NCI-H226 (cell line): ENCODE measurements at regions not wholly inside any gene's neighbourhood (a gene's known extent, or its start where the extent isn't known, plus 50 kb on each side); places are given as distances from the start of the nearest gene placed in this dataset.

Experiments used
- DNase-seq: peaks from one replicate; pipeline ENCODE4 v3.0.0-alpha.2; 2015

GRCh38 chr12:125228519-125229260 lies 163.5 kb downstream of the AACS start:
- no peak for DNase-seq

GRCh38 chr12:125229878-125230530 lies 164.8 kb downstream of the AACS start:
- no peak for DNase-seq

DNA sequence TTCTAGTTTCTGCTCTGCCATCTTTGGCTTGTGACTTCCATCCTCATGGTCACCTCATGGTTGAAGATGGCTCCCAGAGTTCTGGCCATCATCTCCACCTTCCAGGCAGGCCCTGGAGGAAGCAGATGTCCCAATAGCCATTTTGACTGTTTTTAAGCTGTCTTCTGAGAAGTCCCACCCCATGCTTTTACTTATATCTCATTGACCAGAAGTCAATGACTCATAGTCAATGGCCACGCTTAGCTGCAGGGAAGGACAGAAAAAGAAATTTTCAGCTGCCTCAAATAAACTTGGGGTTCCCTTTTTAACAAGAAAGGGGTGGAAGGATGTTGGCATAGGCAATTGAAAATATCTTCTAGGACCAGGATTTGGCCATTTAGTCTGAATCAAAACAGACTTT lies 168.1 kb downstream of the AACS start:
- no peak for DNase-seq

DNA sequence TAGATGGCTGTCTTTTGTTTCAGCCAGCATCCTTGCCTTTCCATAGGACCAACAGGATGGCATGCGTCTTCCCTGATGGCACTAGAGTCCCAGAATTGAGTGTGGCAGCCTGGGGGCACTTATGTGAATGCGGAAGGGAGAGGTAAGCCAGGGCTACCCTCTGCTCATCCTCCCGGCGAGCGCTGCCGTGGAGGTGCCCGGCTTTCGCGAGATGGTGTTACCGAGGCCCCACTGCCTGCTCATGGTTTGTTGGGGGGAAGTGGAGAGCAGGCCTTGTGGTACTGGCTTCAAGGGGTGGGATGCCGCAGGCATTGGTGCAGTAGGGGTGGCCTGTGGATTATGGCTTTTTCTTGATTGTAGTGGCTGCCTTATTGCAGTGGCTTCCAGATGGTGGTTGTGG lies 174.3 kb downstream of the AACS start:
- no peak for DNase-seq

DNA sequence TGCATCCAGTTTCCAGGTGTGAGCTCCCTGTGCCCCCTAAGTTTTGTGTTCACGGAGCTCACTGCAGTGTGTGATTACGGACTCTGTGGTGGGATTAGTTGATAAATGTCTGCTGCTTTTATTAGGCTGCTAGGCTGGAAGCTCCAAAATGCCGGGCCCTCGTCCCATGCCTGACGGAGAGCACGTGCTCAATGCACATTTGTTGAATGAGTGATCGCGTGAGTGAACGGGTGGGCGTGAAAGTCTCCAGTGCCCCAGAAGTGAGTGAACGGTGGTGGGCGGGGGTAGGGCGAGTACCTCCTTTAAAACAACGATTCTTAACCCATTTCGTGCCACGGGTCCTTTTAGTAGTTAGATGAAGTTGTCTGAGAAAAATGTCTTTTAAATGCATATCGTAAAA lies 175.5 kb downstream of the AACS start:
- DNase-seq = no peak

DNA sequence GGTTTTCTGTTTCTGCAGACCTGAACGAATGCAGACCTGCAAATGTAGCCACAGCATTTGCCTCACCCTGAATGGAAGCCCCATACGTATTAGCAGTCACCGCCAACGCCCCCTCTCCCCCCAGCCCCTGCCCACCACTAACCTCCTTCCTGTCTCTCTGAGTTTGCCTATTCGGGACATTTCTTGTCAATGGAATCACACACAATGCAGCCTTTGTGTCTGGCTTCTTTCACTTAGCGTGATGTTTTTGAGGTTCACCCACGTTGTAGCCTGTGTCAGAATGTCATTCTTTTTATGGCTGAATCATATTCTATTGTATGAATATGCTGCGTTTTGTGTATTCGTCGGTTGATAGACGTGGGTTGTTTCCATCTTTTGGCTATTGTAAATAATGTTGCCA lies 178.6 kb downstream of the AACS start:
- no peak for DNase-seq

- DNase-seq = no peak
Measured at GRCh38 chr12:125244338-125244737, 179.1 kb downstream of the AACS start.

- DNase-seq = no peak
Measured at GRCh38 chr12:125245581-125246557, 180.6 kb downstream of the AACS start.

DNA sequence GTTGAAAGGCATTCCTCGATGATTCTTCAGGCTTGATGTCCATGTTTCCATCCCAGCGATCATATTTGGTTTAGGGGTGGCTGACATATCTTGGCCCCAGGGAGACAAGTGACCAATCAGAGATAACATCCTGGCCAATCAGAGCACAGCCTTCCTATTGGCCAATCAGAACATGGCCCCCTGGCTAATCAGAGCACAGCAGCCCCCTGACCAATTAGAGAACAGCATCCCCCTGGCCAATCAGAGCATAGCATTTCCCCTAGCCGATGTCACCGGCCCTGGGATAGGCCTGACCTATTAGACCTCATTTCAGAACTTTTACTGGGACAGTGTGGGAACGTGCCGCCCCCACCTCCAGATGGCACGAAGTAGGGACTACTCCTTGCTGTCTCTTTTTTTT lies 182.2 kb downstream of the AACS start:
- DNase-seq = no peak

GRCh38 chr12:125249066-125249824 lies 184.0 kb downstream of the AACS start:
- no peak for DNase-seq

DNA sequence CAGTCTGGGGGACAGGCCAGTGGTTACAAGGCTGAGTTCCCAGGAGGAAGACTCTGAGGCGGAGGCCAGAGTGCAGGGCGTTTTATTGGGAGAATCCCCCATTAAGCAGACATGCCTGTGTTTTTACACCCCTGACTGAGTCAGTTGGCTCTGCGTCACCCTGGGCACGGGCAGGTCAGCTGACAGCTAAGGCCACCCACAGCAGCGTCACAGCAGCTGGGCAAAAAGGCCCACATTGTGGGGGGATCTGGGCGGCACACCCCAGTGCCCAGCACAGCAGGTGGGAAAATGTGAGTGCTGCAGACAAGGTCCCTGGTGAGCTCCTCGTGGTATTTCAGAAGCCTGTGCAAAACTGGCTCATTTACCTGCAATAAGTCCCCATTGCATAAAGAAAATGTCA lies 184.7 kb downstream of the AACS start:
- no peak for DNase-seq

DNA sequence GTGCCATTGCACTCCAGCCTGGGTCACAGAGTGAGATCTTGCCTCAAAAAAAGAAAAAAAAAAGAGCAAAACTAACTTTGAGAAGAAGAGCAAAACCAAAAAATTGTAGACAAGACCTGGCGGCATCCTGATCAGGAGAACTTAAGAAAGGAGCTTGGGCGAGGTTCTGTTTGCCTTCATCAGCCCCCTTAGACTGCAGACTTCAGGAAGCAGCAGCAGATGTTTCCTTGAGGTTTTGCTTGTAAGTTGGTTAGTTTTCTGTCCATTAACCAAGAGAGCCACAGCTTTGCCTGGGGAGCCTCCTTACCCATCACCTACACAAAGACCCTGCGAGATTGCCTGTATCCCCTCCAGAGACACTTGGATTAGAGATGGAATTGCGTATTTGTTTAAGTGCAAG lies 189.0 kb downstream of the AACS start:
- no peak for DNase-seq

GRCh38 chr12:125254856-125255255 lies 189.6 kb downstream of the AACS start:
- DNase-seq = no peak

GRCh38 chr12:125255935-125256633 lies 190.8 kb downstream of the AACS start:
- no peak for DNase-seq

- DNase-seq = no peak
Measured at GRCh38 chr12:125256634-125256936, 191.3 kb downstream of the AACS start.

DNA sequence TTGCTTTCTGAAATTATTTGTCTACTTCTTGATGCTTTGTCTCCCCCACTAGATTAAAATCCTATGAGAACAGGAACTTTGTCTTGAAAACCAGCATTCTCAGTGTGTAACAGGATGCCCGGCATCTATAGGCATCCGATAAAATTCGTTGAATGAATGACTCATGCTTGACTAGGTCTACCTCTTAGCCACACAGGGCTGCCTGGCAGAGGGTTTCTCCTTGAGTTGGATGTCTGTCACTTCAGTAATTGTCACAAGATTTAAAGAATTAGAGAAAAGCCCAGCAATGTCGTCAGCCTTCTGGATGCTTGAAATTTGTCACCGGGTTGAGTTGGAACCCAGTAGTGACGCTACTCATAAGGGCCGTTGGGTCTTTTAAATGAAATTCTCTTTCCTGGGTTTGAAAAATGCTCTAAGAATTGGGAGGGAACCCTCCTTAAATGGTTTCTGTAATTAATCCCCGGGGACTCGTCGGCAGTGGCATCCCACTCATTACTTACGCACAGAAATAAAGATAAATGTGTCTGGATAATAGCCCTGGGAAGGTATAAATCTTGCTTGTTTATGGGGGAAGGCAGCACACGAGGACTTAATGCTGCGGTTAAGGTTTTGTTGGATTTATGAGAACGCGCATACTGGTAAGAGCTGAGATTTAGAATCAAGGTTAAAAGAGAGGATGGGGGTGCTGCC lies 194.1 kb downstream of the AACS start:
- DNase-seq = no peak

GRCh38 chr12:125262851-125263250 lies 197.6 kb downstream of the AACS start:
- DNase-seq = no peak

DNA sequence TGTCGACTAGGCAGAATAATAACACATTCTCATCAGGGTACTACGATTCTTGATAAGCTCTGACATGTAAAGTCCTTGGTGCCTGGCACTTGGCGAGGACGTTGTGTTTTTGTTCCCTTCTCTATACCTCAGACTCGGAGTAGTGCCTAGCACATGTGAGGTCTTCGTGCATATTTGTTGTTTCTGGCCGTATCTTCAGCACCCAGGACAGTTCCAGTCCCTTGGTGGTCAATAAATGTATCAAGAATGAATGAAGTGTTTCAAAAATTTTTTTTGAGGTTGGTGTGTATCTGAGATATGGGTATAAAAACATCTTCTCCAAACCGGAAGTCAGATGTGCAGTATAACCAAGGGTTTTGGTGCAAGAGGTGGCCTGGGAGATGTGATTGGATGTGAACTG lies 198.2 kb downstream of the AACS start:
- DNase-seq = no peak

DNA sequence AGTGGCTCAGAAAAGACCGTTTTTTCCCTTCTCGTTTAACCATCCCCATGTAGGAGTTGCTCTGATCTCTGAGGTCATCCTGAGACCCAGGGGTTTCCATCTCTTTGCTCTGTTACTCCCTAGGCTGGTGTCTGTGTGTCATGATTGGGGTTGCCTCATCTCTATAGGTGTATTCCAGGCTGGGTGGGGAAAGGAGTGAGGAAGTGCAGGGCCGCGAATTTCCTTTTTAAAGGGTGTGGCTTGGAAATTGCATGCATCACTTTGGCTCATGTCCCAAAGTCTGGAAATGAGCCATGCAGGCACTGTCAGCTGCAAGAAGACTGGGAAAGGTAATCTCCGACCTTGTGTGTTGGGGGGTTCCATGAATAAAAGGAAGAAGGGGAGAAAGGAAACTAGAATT lies 201.9 kb downstream of the AACS start:
- no peak for DNase-seq

- no peak for DNase-seq
Measured at GRCh38 chr12:125269276-125269675, 204.0 kb downstream of the AACS start.

- no peak for DNase-seq
Measured at GRCh38 chr12:125271892-125272291, 206.7 kb downstream of the AACS start.
